ENCODE measurements at regions not wholly inside any gene's neighbourhood (a gene's known extent, or its start where the extent isn't known, plus 50 kb on each side); places are given as distances from the start of the nearest gene placed in this dataset.

GRCh38 chr6:10146715-10147451 lies 268.0 kb downstream of the TFAP2A start:
- intact Hi-C loops (cut with DNase I; ENCODE audit: low total_unique reads) (no loop called here), in situ Hi-C loops (cut with MboI; ENCODE audit: low sequenced_read_pairs in 4 of 4) (no loop called here)
- Histone ChIP-seq H3K27me3 (no peaks in the 10 kb centered on the region), H3K36me3 (no peaks in the 10 kb centered on the region), H3K9me3 (no peaks in the 10 kb centered on the region), H3K4me3 (peak overlapping the region in 3 of 4 donors; percentile 9 to 39 (median 21)), H3K4me1 (no peaks in the 10 kb centered on the region), H3K27ac (no peak overlapping the region)
- TF ChIP-seq POLR2A (IDR thresholded peaks at IDR 0.05) = no peak
- TF ChIP-seq CTCF (IDR thresholded peaks at IDR 0.05 in 4 of 5, conservative IDR thresholded peaks at IDR 0.05 in 1 of 5) = no peak
- ATAC-seq (no peak), DNase-seq (no peak)

- ATAC-seq = no peak
- in situ Hi-C loops (cut with MboI; ENCODE audit: low sequenced_read_pairs in 4 of 4) (no loop called here), intact Hi-C loops (cut with DNase I; ENCODE audit: low total_unique reads) (no loop called here)
- Histone ChIP-seq H3K36me3 (no peaks in the 10 kb centered on the region), H3K27me3 (no peaks in the 10 kb centered on the region), H3K4me3 (no peak overlapping the region), H3K9me3 (no peaks in the 10 kb centered on the region), H3K27ac (no peak overlapping the region), H3K4me1 (no peaks in the 10 kb centered on the region)
- TF ChIP-seq POLR2A (IDR thresholded peaks at IDR 0.05) = no peak
- TF ChIP-seq CTCF (IDR thresholded peaks at IDR 0.05 in 4 of 5, conservative IDR thresholded peaks at IDR 0.05 in 1 of 5) = no peak
- no peak for DNase-seq
These were observed 270.1 kb downstream of the TFAP2A start for GRCh38 chr6:10144772-10145171.

- H3K9me3 ChIP-seq = no peaks in the 10 kb centered on the region
- in situ Hi-C loops (cut with MboI; ENCODE audit: low sequenced_read_pairs in 4 of 4) = no loop called here
- H3K27ac ChIP-seq = no peak overlapping the region
- ATAC-seq (no peak), DNase-seq (no peak)
- no peaks in the 10 kb centered on the region for H3K4me1 ChIP-seq
- no peaks in the 10 kb centered on the region for H3K36me3 ChIP-seq
- H3K4me3 ChIP-seq = no peak overlapping the region
- intact Hi-C loops (cut with DNase I; ENCODE audit: low total_unique reads) = no loop called here
- TF ChIP-seq CTCF (IDR thresholded peaks at IDR 0.05 in 4 of 5, conservative IDR thresholded peaks at IDR 0.05 in 1 of 5) (no peak), POLR2A (IDR thresholded peaks at IDR 0.05) (no peak)
- no peaks in the 10 kb centered on the region for H3K27me3 ChIP-seq
These were observed 273.0 kb downstream of the TFAP2A start for GRCh38 chr6:10141746-10142443.

GRCh38 chr6:10140824-10141223 lies 274.1 kb downstream of the TFAP2A start:
- TF ChIP-seq POLR2A (IDR thresholded peaks at IDR 0.05) (no peak), CTCF (IDR thresholded peaks at IDR 0.05 in 4 of 5, conservative IDR thresholded peaks at IDR 0.05 in 1 of 5) (no peak)
- Histone ChIP-seq H3K36me3 (no peaks in the 10 kb centered on the region), H3K27me3 (no peaks in the 10 kb centered on the region), H3K9me3 (no peaks in the 10 kb centered on the region), H3K27ac (no peak overlapping the region), H3K4me1 (no peaks in the 10 kb centered on the region), H3K4me3 (no peak overlapping the region)
- DNase-seq (no peak), ATAC-seq (no peak)
- in situ Hi-C loops (cut with MboI; ENCODE audit: low sequenced_read_pairs in 4 of 4) (no loop called here), intact Hi-C loops (cut with DNase I; ENCODE audit: low total_unique reads) (no loop called here)

All from gastrocnemius medialis (tissue), 4 donors.